ENCODE measurements at regions not wholly inside any gene's neighbourhood (a gene's known extent, or its start where the extent isn't known, plus 50 kb on each side); places are given as distances from the start of the nearest gene placed in this dataset.
"Not testable (repeated sequence)": the region's sequence is repeated elsewhere in the genome, so short reads cannot be mapped to it uniquely, and the experiment has no call there.

GRCh38 chr6:19550380-19550779 is 286.8 kb upstream of the ID4 start:
- no peak for DNase-seq
- Mint-ChIP-seq H3K9me3 (peaks cover 0 to 1% of the 10 kb centered on the region in 2 donors), H3K27me3 (ENCODE audit: low read depth) (no peaks in the 10 kb centered on the region), H3K27ac (no peak overlapping the region), H3K36me3 (ENCODE audit: insufficient read depth in 2 of 2) (no peaks in the 10 kb centered on the region), H3K4me1 (ENCODE audit: low read depth) (no peaks in the 10 kb centered on the region), H3K4me3 (no peak overlapping the region)
- no peak for ATAC-seq (replicated peaks in 1 of 2)

- H3K27me3 Mint-ChIP-seq (ENCODE audit: low read depth) = no peaks in the 10 kb centered on the region
- DNase-seq (no peak), ATAC-seq (replicated peaks in 1 of 2) (no peak)
- H3K4me1 Mint-ChIP-seq (ENCODE audit: low read depth) = no peaks in the 10 kb centered on the region
- peaks cover 0 to 1% of the 10 kb centered on the region in 2 donors for H3K9me3 Mint-ChIP-seq
- no peak overlapping the region for H3K4me3 Mint-ChIP-seq
- H3K27ac Mint-ChIP-seq = no peak overlapping the region
- H3K36me3 Mint-ChIP-seq (ENCODE audit: insufficient read depth in 2 of 2) = no peaks in the 10 kb centered on the region
Observed at GRCh38 chr6:19551611-19552010, 285.6 kb upstream of the ID4 start.

GRCh38 chr6:19552076-19552475 is 285.1 kb upstream of the ID4 start:
- H3K27me3 Mint-ChIP-seq (ENCODE audit: low read depth) = no peaks in the 10 kb centered on the region
- no peak overlapping the region for H3K27ac Mint-ChIP-seq
- no peaks in the 10 kb centered on the region for H3K4me1 Mint-ChIP-seq (ENCODE audit: low read depth)
- DNase-seq (no peak), ATAC-seq (replicated peaks in 1 of 2) (no peak)
- no peak overlapping the region for H3K4me3 Mint-ChIP-seq
- H3K36me3 Mint-ChIP-seq (ENCODE audit: insufficient read depth in 2 of 2) = no peaks in the 10 kb centered on the region
- H3K9me3 Mint-ChIP-seq = peaks cover 0 to 1% of the 10 kb centered on the region in 2 donors

- H3K4me3 Mint-ChIP-seq = no peak overlapping the region
- H3K4me1 Mint-ChIP-seq (ENCODE audit: low read depth) = no peaks in the 10 kb centered on the region
- H3K27me3 Mint-ChIP-seq (ENCODE audit: low read depth) = no peaks in the 10 kb centered on the region
- ATAC-seq (replicated peaks in 1 of 2) = no peak
- H3K9me3 Mint-ChIP-seq = peaks cover 0 to 1% of the 10 kb centered on the region in 2 donors
- no peak for DNase-seq
- no peaks in the 10 kb centered on the region for H3K36me3 Mint-ChIP-seq (ENCODE audit: insufficient read depth in 2 of 2)
- H3K27ac Mint-ChIP-seq = no peak overlapping the region
Observed at GRCh38 chr6:19552588-19552987, 284.6 kb upstream of the ID4 start.

GRCh38 chr6:19554356-19555225 is 282.6 kb upstream of the ID4 start:
- Mint-ChIP-seq H3K4me3 (no peak overlapping the region), H3K36me3 (ENCODE audit: insufficient read depth in 2 of 2) (no peaks in the 10 kb centered on the region), H3K9me3 (peaks cover 0 to 4% of the 10 kb centered on the region in 2 donors), H3K27me3 (ENCODE audit: low read depth) (no peaks in the 10 kb centered on the region), H3K27ac (no peak overlapping the region), H3K4me1 (ENCODE audit: low read depth) (no peaks in the 10 kb centered on the region)
- DNase-seq = no peak
- no peak for ATAC-seq (replicated peaks in 1 of 2)

- no peaks in the 10 kb centered on the region for H3K36me3 Mint-ChIP-seq (ENCODE audit: insufficient read depth in 2 of 2)
- DNase-seq = no peak
- H3K4me3 Mint-ChIP-seq = no peak overlapping the region
- ATAC-seq (replicated peaks in 1 of 2) = no peak
- no peaks in the 10 kb centered on the region for H3K4me1 Mint-ChIP-seq (ENCODE audit: low read depth)
- peaks cover 0 to 5% of the 10 kb centered on the region in 2 donors for H3K9me3 Mint-ChIP-seq
- no peaks in the 10 kb centered on the region for H3K27me3 Mint-ChIP-seq (ENCODE audit: low read depth)
- H3K27ac Mint-ChIP-seq = no peak overlapping the region
Observed at GRCh38 chr6:19557191-19557590, 280.0 kb upstream of the ID4 start.

- Mint-ChIP-seq H3K36me3 (ENCODE audit: insufficient read depth in 2 of 2) (no peaks in the 10 kb centered on the region), H3K27ac (no peak overlapping the region), H3K9me3 (peaks cover 0 to 5% of the 10 kb centered on the region in 2 donors), H3K4me1 (ENCODE audit: low read depth) (no peaks in the 10 kb centered on the region), H3K27me3 (ENCODE audit: low read depth) (no peaks in the 10 kb centered on the region), H3K4me3 (no peak overlapping the region)
- no peak for ATAC-seq (replicated peaks in 1 of 2)
- no peak for DNase-seq
Observed at GRCh38 chr6:19558201-19558600, 279.0 kb upstream of the ID4 start.

GRCh38 chr6:19558934-19559333 is 278.2 kb upstream of the ID4 start:
- DNase-seq = no peak
- no peaks in the 10 kb centered on the region for H3K27me3 Mint-ChIP-seq (ENCODE audit: low read depth)
- no peak overlapping the region for H3K27ac Mint-ChIP-seq
- no peaks in the 10 kb centered on the region for H3K4me1 Mint-ChIP-seq (ENCODE audit: low read depth)
- H3K36me3 Mint-ChIP-seq (ENCODE audit: insufficient read depth in 2 of 2) = no peaks in the 10 kb centered on the region
- H3K4me3 Mint-ChIP-seq = no peak overlapping the region
- no peak for ATAC-seq (replicated peaks in 1 of 2)
- peaks cover 0 to 9% of the 10 kb centered on the region in 2 donors for H3K9me3 Mint-ChIP-seq

- H3K36me3 Mint-ChIP-seq (ENCODE audit: insufficient read depth in 2 of 2) = peaks cover 0 to 1% of the 10 kb centered on the region in 2 donors
- H3K4me3 Mint-ChIP-seq = no peak overlapping the region
- DNase-seq (no peak), ATAC-seq (replicated peaks in 1 of 2) (no peak)
- H3K9me3 Mint-ChIP-seq = peaks cover 0 to 12% of the 10 kb centered on the region in 2 donors
- no peak overlapping the region for H3K27ac Mint-ChIP-seq
- no peaks in the 10 kb centered on the region for H3K4me1 Mint-ChIP-seq (ENCODE audit: low read depth)
- H3K27me3 Mint-ChIP-seq (ENCODE audit: low read depth) = no peaks in the 10 kb centered on the region
Observed at GRCh38 chr6:19562468-19562867, 274.7 kb upstream of the ID4 start.

GRCh38 chr6:19569563-19569962 is 267.6 kb upstream of the ID4 start:
- H3K27me3 Mint-ChIP-seq (ENCODE audit: low read depth) = peaks cover 6% of the 10 kb centered on the region
- H3K27ac Mint-ChIP-seq = no peak overlapping the region
- peaks cover 0 to 1% of the 10 kb centered on the region in 2 donors for H3K36me3 Mint-ChIP-seq (ENCODE audit: insufficient read depth in 2 of 2)
- ATAC-seq (replicated peaks in 1 of 2) (no peak), DNase-seq (no peak)
- peaks cover 5 to 6% of the 10 kb centered on the region in 2 donors for H3K9me3 Mint-ChIP-seq
- H3K4me1 Mint-ChIP-seq (ENCODE audit: low read depth) = no peaks in the 10 kb centered on the region
- no peak overlapping the region for H3K4me3 Mint-ChIP-seq

GRCh38 chr6:19571176-19571575 is 266.0 kb upstream of the ID4 start:
- no peak for ATAC-seq (replicated peaks in 1 of 2)
- H3K9me3 Mint-ChIP-seq = peaks cover 2 to 9% of the 10 kb centered on the region in 2 donors
- H3K27ac Mint-ChIP-seq = no peak overlapping the region
- H3K4me3 Mint-ChIP-seq = no peak overlapping the region
- peaks cover 0 to 1% of the 10 kb centered on the region in 2 donors for H3K36me3 Mint-ChIP-seq (ENCODE audit: insufficient read depth in 2 of 2)
- H3K27me3 Mint-ChIP-seq (ENCODE audit: low read depth) = peaks cover 6% of the 10 kb centered on the region
- DNase-seq = no peak
- no peaks in the 10 kb centered on the region for H3K4me1 Mint-ChIP-seq (ENCODE audit: low read depth)

- peaks cover 0 to 8% of the 10 kb centered on the region in 2 donors for H3K9me3 Mint-ChIP-seq
- H3K4me3 Mint-ChIP-seq = no peak overlapping the region
- H3K27ac Mint-ChIP-seq = no peak overlapping the region
Observed at GRCh38 chr6:19578481-19578880, 258.7 kb upstream of the ID4 start.

GRCh38 chr6:19584207-19584606 is 253.0 kb upstream of the ID4 start:
- H3K4me1 Mint-ChIP-seq (ENCODE audit: low read depth); H3K4me3 Mint-ChIP-seq; H3K9me3 Mint-ChIP-seq; ATAC-seq (replicated peaks in 1 of 2); DNase-seq; H3K36me3 Mint-ChIP-seq (ENCODE audit: insufficient read depth in 2 of 2); H3K27me3 Mint-ChIP-seq (ENCODE audit: low read depth); H3K27ac Mint-ChIP-seq: not testable (repeated sequence)

More at GRCh38 chr6:19578481-19578880, 258.7 kb upstream of the ID4 start:
- DNase-seq = no peak
- no peaks in the 10 kb centered on the region for H3K36me3 Mint-ChIP-seq (ENCODE audit: insufficient read depth in 2 of 2)
- H3K4me1 Mint-ChIP-seq (ENCODE audit: low read depth) = no peaks in the 10 kb centered on the region
- no peak for ATAC-seq (replicated peaks in 1 of 2)
- H3K27me3 Mint-ChIP-seq (ENCODE audit: low read depth) = no peaks in the 10 kb centered on the region

All from activated T-cell treated with anti-CD3 and anti-CD28 coated beads, Interleukin-2, amount 50 U/mL, for 72 hours (primary cell).